Naive B cell (primary cell): ENCODE measurements at regions not wholly inside any gene's neighbourhood (a gene's known extent, or its start where the extent isn't known, plus 50 kb on each side); places are given as distances from the start of the nearest gene placed in this dataset.
A peak's percentile ranks its signal among the peaks of the same experiment; 100 is the strongest.

Experiments
- ATAC-seq, 2 donors: fragments of 150-1000 bp; cut with Tn5 transposase; 2 replicates each; pipeline ENCODE4 v1.10.0; 2021; ENCODE audit warnings: low read depth in 2 of 2, mild to moderate bottlenecking in 2 of 2, moderate library complexity in 2 of 2
- DNase-seq: peaks from one replicate; pipeline ENCODE4 v3.0.0; 2022
- H3K27ac Mint-ChIP-seq, 6 donors: one replicate each; pipeline ENCODE4 v1.8.0; 2020 to 2022; ENCODE audit warnings: mild to moderate bottlenecking in 6 of 6, mixed read lengths in 6 of 6, moderate library complexity in 5 of 6, inconsistent platforms in 2 of 6
- H3K27me3 Mint-ChIP-seq, 3 donors: one replicate each; pipeline ENCODE4 v1.8.0; 2021 to 2022; ENCODE audit warnings: mixed read lengths in 3 of 3, mild to moderate bottlenecking in 1 of 3
- H3K36me3 Mint-ChIP-seq, 2 donors: one replicate each; pipeline ENCODE4 v1.8.0; 2020 to 2022; ENCODE audit warnings: mixed read lengths in 2 of 2, inconsistent platforms in 1 of 2, mild to moderate bottlenecking in 1 of 2
- H3K4me1 Mint-ChIP-seq, 3 donors: one replicate each; pipeline ENCODE4 v1.8.0; 2020 to 2022; ENCODE audit warnings: mixed read lengths in 3 of 3, inconsistent platforms in 1 of 3, mild to moderate bottlenecking in 1 of 3, moderate library complexity in 1 of 3
- H3K4me3 Mint-ChIP-seq, 8 donors: one replicate each; pipeline ENCODE4 v1.8.0; 2020 to 2022; ENCODE audit warnings: mild to moderate bottlenecking in 8 of 8, mixed read lengths in 8 of 8, moderate library complexity in 8 of 8, inconsistent platforms in 2 of 8
- H3K9me3 Mint-ChIP-seq, 7 donors: one replicate each; pipeline ENCODE4 v1.8.0; 2020 to 2022; ENCODE audit warnings: mixed read lengths in 7 of 7, mild to moderate bottlenecking in 5 of 7, inconsistent platforms in 2 of 7, moderate library complexity in 1 of 7

DNA sequence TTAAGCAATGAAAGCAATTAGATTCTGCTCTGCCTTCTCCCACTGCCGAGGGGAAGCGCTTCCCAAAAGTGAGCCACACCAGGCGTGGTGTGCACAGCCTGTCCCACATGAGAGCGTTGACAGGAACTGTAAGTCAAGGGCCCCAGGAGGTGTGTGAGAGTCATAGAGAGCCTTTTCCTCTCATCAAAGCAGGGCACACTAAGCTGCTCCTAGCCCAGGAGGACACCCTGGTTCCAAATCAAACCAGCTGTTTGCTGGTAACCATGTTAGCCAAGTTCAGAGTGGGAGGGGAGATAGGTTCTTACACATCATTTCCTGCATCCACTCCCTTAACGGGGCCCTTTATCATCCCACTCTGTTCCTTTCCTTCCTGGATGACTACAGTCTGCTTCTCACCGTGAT is 98.3 kb downstream of the SPTSSA start:
- Mint-ChIP-seq H3K27ac (peak overlapping the region in 1 of 6 donors; percentile 24), H3K27me3 (peaks cover 24 to 34% (median 28%) of the 10 kb centered on the region in 3 donors), H3K4me1 (no peaks in the 10 kb centered on the region), H3K36me3 (no peaks in the 10 kb centered on the region), H3K9me3 (no peaks in the 10 kb centered on the region), H3K4me3 (no peak overlapping the region)
- ATAC-seq (no peak), DNase-seq (no peak)

DNA sequence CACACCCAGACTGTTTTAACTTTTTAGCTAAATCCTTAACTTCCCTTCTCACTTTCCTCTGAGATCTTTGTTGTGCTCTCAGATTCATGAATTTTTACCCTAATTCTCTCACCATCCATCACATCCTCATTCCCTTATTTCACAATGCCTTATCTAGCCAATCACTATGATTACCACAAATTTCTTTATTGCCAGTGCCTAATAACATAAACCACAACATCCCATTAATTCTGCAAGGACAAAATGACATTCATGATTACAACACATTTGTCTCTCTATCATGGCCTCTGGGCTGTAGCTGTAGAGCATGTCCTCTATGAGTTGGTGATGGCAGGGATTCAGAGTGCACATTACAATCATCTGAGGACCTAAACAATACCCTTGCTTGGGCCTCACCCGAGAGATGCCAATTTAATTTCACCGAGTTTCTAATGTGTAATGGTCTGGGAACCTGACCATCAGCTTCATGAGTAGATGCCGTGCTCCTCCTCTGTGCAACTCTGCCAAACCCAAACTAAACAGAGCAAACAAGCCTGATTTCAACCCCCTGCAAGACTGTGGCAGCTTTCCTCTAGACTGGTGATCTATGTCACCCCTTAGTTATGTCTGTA is 99.3 kb downstream of the SPTSSA start:
- H3K9me3 Mint-ChIP-seq, result no peaks in the 10 kb centered on the region
- H3K4me1 Mint-ChIP-seq, result no peaks in the 10 kb centered on the region
- no peak for DNase-seq
- H3K27ac Mint-ChIP-seq, result no peak overlapping the region
- no peak overlapping the region for H3K4me3 Mint-ChIP-seq
- peaks cover 24 to 33% (median 28%) of the 10 kb centered on the region in 3 donors for H3K27me3 Mint-ChIP-seq
- no peak for ATAC-seq
- H3K36me3 Mint-ChIP-seq, result no peaks in the 10 kb centered on the region

DNA sequence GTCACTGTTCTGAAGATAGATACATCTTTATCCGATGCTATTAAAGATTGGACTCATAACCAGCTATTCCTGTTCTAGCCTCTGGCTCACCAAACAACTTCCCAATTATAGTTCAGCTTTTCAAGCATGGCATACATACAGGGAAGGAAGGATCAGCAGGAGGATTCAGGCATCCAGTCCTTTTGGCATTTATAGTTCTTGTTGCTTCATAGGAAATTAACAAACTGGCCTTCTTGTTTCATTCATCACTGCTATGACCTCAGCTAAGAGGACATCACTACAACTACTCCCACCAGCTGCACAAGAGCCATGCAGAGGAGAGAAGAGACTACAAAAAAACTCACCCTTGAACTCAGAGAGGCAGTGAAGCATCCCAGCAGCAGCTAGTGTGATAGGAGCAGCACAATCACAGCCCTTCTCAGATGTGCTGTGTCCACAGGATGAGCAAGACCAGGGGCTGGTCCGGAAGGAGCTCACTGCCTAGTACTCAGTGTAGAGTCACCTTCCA is 100.5 kb downstream of the SPTSSA start:
- Mint-ChIP-seq H3K9me3 (no peaks in the 10 kb centered on the region), H3K36me3 (no peaks in the 10 kb centered on the region), H3K4me3 (no peak overlapping the region), H3K4me1 (no peaks in the 10 kb centered on the region), H3K27me3 (peaks cover 21 to 26% (median 24%) of the 10 kb centered on the region in 3 donors), H3K27ac (no peak overlapping the region)
- ATAC-seq (no peak), DNase-seq (no peak)

DNA sequence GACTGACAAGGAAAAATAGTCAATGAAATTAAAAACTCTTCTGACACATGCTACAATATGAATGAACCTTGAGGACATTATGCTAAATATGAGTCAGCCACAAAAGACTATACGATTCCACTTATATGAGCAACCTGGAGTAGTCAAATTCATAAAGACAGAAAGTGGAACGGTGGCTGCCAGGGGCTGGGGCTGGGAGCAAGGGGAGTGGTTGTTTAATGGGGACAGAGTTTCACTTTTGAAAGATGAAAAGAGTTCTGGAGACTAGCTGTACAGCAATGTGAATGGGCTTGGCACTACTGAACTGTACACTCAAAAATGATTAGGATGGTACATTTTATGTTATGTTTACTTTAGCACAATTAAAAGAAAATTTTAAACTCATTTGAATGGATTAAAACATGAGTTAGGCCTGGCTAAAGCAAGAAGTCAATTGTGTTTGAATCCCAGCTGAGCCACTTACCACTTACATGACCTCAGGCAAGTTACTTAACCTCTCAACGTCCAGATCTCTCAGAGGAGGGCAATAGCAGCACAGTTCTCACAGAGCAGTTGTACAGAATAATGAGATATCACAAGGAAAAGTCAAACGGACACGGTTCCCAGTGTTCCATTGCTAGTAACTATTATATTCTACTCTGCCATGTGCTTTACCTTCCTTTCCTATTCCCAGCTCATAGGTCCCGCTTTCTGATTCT is 102.5 kb downstream of the SPTSSA start:
- no peaks in the 10 kb centered on the region for H3K9me3 Mint-ChIP-seq
- no peaks in the 10 kb centered on the region for H3K36me3 Mint-ChIP-seq
- DNase-seq (no peak), ATAC-seq (no peak)
- H3K4me3 Mint-ChIP-seq, result no peak overlapping the region
- H3K4me1 Mint-ChIP-seq, result no peaks in the 10 kb centered on the region
- peak overlapping the region in 1 of 6 donors; percentile 8 for H3K27ac Mint-ChIP-seq
- peaks cover 17 to 21% (median 19%) of the 10 kb centered on the region in 3 donors for H3K27me3 Mint-ChIP-seq

DNA sequence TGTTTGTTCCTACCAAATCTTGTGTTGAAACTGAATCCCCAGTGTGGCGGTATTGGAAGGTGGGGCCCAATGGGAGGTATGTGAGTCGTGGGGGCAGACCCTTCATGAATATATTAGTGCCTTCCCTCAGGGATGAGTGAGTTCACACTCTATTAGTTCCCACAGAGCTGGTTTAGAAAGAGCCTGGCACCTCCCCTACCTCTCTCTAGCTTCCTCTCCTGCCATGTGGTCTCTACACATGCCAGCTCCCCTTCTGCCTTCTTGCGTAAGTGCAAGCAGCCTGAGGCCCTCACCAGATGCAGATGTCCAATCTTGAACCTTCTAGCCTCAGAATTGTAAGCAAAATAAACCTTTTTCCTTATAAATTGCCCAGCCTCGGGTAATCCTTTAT is 105.8 kb downstream of the SPTSSA start:
- H3K27me3 Mint-ChIP-seq, result no peaks in the 10 kb centered on the region

DNA sequence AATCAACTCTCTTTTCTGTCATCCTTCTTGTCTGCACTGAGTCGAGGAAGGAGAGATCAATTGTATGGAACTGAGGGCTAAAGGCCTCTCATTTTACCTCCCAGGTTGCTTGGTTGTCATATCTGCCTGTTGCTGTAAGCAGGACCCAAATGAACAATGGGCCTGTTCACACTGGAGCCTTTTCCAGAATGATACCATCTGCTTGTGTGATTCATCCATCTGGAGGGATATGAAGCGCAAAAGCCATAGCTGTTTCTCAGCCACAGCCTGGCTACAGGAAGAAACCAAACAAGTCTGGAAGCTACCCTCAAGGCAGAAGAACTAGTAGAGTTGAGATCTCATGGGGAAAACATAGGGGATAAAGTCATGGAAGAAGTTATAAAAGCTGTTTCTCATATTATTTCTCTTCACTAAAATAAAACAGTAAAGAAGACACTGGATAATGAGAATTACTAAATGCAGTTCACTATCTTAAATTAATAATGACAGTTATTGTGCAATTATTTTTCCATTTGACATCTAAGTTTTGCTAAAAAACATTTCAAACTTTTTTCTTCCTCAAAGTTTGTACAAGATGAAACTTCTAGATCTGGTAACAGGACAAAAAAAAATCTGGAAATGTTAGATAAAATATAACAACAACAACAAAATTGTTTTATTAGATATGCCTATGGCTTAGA is 106.3 kb downstream of the SPTSSA start:
- no peaks in the 10 kb centered on the region for H3K36me3 Mint-ChIP-seq
- DNase-seq, result no peak
- no peak overlapping the region for H3K4me3 Mint-ChIP-seq

More for the DNA sequence above, 105.8 kb downstream of the SPTSSA start:
- Mint-ChIP-seq H3K4me3 (no peak overlapping the region), H3K4me1 (no peaks in the 10 kb centered on the region), H3K27ac (no peak overlapping the region), H3K36me3 (no peaks in the 10 kb centered on the region), H3K9me3 (no peaks in the 10 kb centered on the region)
- no peak for DNase-seq
- no peak for ATAC-seq

DNA sequence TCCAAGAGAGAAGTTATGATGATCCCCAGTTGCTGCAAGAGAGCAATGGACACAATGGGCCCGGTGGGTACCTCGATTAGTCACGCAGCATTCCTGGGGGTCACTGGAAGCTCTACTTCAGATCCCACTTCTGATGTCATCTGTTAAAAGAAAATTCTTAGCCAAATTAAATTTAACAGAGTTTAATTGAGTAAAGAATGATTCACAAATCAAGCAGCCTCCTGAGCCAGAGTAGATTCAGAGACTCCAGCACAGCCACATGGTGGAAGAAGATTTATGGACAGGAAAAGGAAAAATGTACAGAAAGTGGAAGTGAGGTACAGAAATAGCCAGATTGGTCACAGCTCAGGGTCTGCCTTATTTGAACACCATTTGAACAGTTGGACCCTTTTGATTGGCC is 107.5 kb downstream of the SPTSSA start:
- Mint-ChIP-seq H3K9me3 (no peaks in the 10 kb centered on the region), H3K4me3 (no peak overlapping the region), H3K27me3 (no peaks in the 10 kb centered on the region), H3K36me3 (no peaks in the 10 kb centered on the region), H3K27ac (peak overlapping the region in 1 of 6 donors; percentile 17), H3K4me1 (no peaks in the 10 kb centered on the region)
- no peak for DNase-seq
- ATAC-seq, result no peak

More for the DNA sequence above, 106.3 kb downstream of the SPTSSA start:
- no peaks in the 10 kb centered on the region for H3K27me3 Mint-ChIP-seq
- no peaks in the 10 kb centered on the region for H3K4me1 Mint-ChIP-seq
- no peak for ATAC-seq
- no peak overlapping the region for H3K27ac Mint-ChIP-seq
- H3K9me3 Mint-ChIP-seq, result no peaks in the 10 kb centered on the region

DNA sequence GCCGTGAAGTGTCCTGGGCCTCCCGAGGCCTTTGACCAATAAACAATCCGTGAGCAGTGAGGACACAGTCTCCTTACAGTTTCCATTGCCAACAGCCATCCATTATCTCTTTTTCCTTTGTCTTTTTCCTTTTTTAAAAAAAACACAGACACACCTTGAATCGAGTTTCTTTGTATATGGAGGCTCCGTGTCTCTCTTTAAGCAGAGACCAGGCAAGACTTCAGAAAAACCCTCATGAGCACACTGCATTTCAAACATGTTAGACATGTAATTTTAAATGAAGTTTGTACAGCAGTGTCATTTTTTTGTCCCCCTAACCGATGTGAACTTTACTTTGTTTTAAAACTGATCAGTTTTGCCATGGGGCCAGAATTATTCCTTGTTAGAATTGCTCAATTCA is 111.1 kb downstream of the SPTSSA start:
- Mint-ChIP-seq H3K4me3 (no peak overlapping the region), H3K27ac (no peak overlapping the region), H3K36me3 (no peaks in the 10 kb centered on the region), H3K4me1 (no peaks in the 10 kb centered on the region), H3K9me3 (peaks cover 0 to 3% (median 0%) of the 10 kb centered on the region in 7 donors), H3K27me3 (no peaks in the 10 kb centered on the region)
- no peak for DNase-seq
- ATAC-seq, result no peak

DNA sequence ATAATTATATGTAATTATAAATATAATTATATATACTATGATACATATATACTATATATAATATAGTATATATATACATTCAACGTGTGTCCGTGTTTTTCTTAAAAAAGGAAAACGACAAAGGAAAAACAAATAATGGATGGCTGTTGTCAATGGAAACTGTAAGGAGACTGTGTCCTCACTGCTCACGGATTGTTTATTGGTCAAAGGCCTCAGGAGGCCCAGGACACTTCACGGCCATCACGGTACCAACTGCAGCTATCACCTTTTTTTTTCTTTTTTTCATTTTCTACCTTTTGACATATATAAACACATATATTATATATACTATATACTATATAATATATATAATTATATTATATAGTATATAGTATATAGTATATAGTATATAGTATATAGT is 113.4 kb downstream of the SPTSSA start:
- no peak overlapping the region for H3K4me3 Mint-ChIP-seq
- no peaks in the 10 kb centered on the region for H3K27me3 Mint-ChIP-seq
- H3K27ac Mint-ChIP-seq, result no peak overlapping the region
- H3K36me3 Mint-ChIP-seq, result no peaks in the 10 kb centered on the region
- H3K9me3 Mint-ChIP-seq, result peaks cover 0 to 5% (median 1%) of the 10 kb centered on the region in 7 donors
- ATAC-seq (no peak), DNase-seq (no peak)
- no peaks in the 10 kb centered on the region for H3K4me1 Mint-ChIP-seq

DNA sequence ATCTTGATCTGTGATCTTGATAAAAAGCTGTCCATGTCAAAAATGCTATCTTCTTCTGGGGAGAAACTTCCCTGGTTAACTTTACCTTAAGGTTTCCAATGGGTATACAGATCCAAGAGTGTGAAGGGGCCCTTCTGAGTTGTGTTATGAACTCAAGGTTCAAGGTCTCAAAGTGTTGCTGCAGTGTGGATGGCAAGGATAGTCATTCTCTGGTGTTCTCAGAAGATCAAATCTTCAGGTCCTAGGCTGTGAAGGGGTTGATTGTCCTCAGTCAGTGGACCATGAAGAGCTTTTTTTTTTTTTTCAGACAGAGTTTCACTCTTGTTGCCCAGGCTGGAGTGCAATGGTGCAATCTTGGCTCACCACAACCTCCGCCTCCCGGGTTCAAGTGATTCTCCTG is 114.4 kb downstream of the SPTSSA start:
- Mint-ChIP-seq H3K4me3 (no peak overlapping the region), H3K4me1 (no peaks in the 10 kb centered on the region), H3K27ac (no peak overlapping the region), H3K27me3 (no peaks in the 10 kb centered on the region), H3K36me3 (no peaks in the 10 kb centered on the region), H3K9me3 (peaks cover 0 to 5% (median 1%) of the 10 kb centered on the region in 7 donors)
- ATAC-seq (no peak), DNase-seq (no peak)

DNA sequence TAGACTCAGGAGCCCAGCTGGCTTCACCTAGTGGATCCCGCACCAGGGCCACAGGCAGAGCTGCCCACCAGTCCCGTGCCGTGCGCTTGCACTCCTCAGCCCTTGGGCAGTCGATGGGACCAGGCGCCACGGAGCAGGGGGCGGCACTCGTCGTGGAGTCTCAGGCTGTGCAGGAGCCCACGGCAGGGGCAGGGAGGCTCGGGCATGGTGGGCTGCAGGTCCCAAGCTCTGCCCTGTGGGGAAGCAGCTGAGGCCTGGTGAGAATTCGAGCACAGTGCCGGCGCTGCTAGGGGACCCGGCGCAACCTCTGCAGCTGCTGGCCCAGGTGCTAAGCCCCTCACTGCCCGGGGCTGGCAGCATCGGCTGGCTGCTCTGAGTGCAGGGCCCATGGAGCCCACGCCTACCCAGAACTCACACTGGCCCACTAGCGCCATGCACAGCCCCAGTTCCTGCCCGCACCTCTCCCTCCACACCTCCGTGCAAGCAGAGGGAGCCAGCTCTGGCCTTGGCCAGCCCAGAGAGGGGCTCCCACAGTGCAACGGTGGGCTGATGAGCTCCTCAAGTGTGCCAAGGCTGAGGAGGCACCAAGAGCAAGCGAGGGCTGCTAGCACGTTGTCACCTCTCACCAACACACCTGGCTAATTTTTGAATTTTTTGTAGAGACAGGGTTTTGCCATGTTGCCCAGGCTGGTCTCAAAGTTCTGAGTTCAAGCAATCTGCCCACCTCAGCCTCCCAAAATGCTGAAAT is 116.1 kb downstream of the SPTSSA start:
- H3K27ac Mint-ChIP-seq, result no peak overlapping the region
- H3K27me3 Mint-ChIP-seq, result no peaks in the 10 kb centered on the region
- peaks cover 0 to 5% (median 1%) of the 10 kb centered on the region in 7 donors for H3K9me3 Mint-ChIP-seq
- DNase-seq (no peak), ATAC-seq (no peak)
- no peak overlapping the region for H3K4me3 Mint-ChIP-seq
- no peaks in the 10 kb centered on the region for H3K4me1 Mint-ChIP-seq
- H3K36me3 Mint-ChIP-seq, result no peaks in the 10 kb centered on the region

DNA sequence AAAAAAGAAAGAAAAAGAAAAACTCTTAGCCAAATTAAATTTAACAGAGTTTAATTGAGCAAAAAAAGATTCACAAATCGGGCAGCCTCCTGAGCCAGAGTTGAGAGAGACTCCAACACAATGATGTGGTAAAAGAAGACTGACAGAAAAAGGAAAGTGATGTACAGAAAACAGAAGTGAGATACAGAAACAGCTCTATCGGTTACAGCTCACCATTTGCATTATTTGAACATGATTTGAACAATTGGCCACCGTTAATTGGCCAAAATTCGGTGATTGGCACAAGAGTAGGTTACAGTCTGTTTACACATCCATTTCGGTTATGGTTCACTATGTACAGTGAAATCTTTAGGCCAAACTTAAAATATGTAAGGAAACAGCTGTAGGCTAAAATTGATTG is 117.7 kb downstream of the SPTSSA start:
- DNase-seq, result no peak
- Mint-ChIP-seq H3K27ac (no peak overlapping the region), H3K4me3 (peak overlapping the region in 1 of 8 donors; percentile 17), H3K4me1 (no peaks in the 10 kb centered on the region), H3K36me3 (no peaks in the 10 kb centered on the region), H3K9me3 (peaks cover 0 to 5% (median 1%) of the 10 kb centered on the region in 7 donors), H3K27me3 (no peaks in the 10 kb centered on the region)
- ATAC-seq, result no peak

DNA sequence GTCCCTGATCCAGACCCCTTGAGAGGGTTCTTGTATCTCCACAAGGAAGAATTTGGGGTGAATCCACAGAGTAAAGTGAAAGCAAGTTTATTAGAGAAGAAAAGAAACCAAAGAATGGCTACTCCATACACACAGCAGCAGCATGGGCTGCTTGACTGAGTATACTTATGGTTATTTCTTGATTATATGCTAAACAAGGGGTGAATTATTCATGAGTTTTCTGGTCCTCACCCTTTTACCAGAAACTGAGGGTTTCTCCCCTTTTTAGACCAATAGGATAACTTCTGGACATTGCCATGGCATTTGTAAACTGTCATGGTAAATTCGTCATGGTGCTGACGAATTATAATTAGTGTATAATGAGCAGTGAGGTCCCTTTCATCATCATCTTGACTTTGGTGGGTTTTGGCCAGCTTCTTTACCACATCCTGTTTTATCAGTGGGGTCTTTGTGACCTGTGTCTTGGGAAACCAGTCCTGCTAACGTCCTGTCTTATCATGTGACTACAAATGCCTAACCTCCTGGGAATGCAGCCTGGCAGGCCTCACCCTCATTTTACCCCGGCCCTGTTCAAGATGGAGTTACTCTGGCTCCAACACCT is 121.9 kb downstream of the SPTSSA start:
- Mint-ChIP-seq H3K27ac (no peak overlapping the region), H3K4me1 (peaks cover 10 to 13% (median 11%) of the 10 kb centered on the region in 3 donors), H3K36me3 (no peaks in the 10 kb centered on the region), H3K9me3 (peaks cover 0 to 2% (median 0%) of the 10 kb centered on the region in 7 donors), H3K27me3 (no peaks in the 10 kb centered on the region), H3K4me3 (no peak overlapping the region)
- DNase-seq (no peak), ATAC-seq (no peak)
